HEK293T (cell line): ENCODE measurements at regions not wholly inside any gene's neighbourhood (a gene's known extent, or its start where the extent isn't known, plus 50 kb on each side); places are given as distances from the start of the nearest gene placed in this dataset.

Experiments used
- CTCF ChIA-PET: fragments of 350-600 bp; formaldehyde crosslinking; extraction: SDS; loops from one replicate; lab custom pipeline; 2021; ENCODE audit warnings: antibody characterized with exemption, inconsistent platforms; lab: Yijun Ruan, JAX
- POLR2A ChIA-PET: fragments of 350-600 bp; formaldehyde crosslinking; extraction: SDS; loops from one replicate; lab custom pipeline; 2020; ENCODE audit warnings: antibody characterized with exemption, inconsistent platforms; lab: Yijun Ruan, JAX
- DNase-seq: peaks from one replicate; pipeline ENCODE4 v3.0.0; 2012; ENCODE audit warnings: mixed read lengths; ENCODE audit errors: extremely low spot score
- ARNT ChIP-seq: fragments of 450-650 bp; IDR thresholded peaks from 2 replicates; pipeline ENCODE4 v1.6.1; 2017; ENCODE audit warnings: mild to moderate bottlenecking
- BHLHE40 ChIP-seq: fragments of 450-650 bp; IDR thresholded peaks from 2 replicates; pipeline ENCODE4 v1.6.1; 2016; ENCODE audit warnings: mild to moderate bottlenecking, moderate library complexity, borderline replicate concordance
- CTBP1 ChIP-seq: fragments of 450-650 bp; IDR thresholded peaks from 2 replicates; pipeline ENCODE4 v1.6.1; 2016; ENCODE audit warnings: borderline replicate concordance
- ELF4 ChIP-seq: fragments of 450-650 bp; IDR thresholded peaks from 2 replicates; pipeline ENCODE4 v1.6.1; 2017; ENCODE audit warnings: antibody characterized with exemption
- FOXA1 ChIP-seq: fragments of 450-650 bp; IDR thresholded peaks from 2 replicates; pipeline ENCODE4 v1.6.1; 2016; ENCODE audit warnings: mild to moderate bottlenecking
- FOXK2 ChIP-seq: fragments of 450-650 bp; IDR thresholded peaks from 2 replicates; pipeline ENCODE4 v1.6.1; 2016; ENCODE audit warnings: mild to moderate bottlenecking
- FOXM1 ChIP-seq: fragments of 450-650 bp; IDR thresholded peaks from 2 replicates; pipeline ENCODE4 v1.6.1; 2017; ENCODE audit warnings: mild to moderate bottlenecking, borderline replicate concordance
- HDGF ChIP-seq: fragments of 450-650 bp; IDR thresholded peaks from 2 replicates; pipeline ENCODE4 v1.6.1; 2017; ENCODE audit warnings: antibody characterized with exemption, borderline replicate concordance
- L3MBTL2 ChIP-seq: fragments of 450-650 bp; conservative IDR thresholded peaks from 2 replicates; pipeline ENCODE4 v1.6.1; 2016; ENCODE audit warnings: mild to moderate bottlenecking
- LEF1 ChIP-seq: fragments of 450-650 bp; IDR thresholded peaks from 2 replicates; pipeline ENCODE4 v1.6.1; 2017; ENCODE audit warnings: mild to moderate bottlenecking, borderline replicate concordance
- NFRKB ChIP-seq: fragments of 450-650 bp; IDR thresholded peaks from 2 replicates; pipeline ENCODE4 v1.6.1; 2016; ENCODE audit warnings: mild to moderate bottlenecking, moderate library complexity
- SP1 ChIP-seq: fragments of 450-650 bp; IDR thresholded peaks from 2 replicates; pipeline ENCODE4 v1.6.1; 2017
- SUZ12 ChIP-seq: fragments of 450-650 bp; IDR thresholded peaks from 2 replicates; pipeline ENCODE4 v1.6.1; 2016; ENCODE audit warnings: mild to moderate bottlenecking
- TARDBP ChIP-seq: fragments of 450-650 bp; IDR thresholded peaks from 2 replicates; pipeline ENCODE4 v1.6.1; 2016
- ZNF384 ChIP-seq: fragments of 450-650 bp; IDR thresholded peaks from 2 replicates; pipeline ENCODE4 v1.6.1; 2016
- TF ChIP-seq, protein P1 (sequence below): fragments of 450-650 bp; IDR thresholded peaks from 2 replicates; pipeline ENCODE4 v1.6.1; 2016

DNA sequence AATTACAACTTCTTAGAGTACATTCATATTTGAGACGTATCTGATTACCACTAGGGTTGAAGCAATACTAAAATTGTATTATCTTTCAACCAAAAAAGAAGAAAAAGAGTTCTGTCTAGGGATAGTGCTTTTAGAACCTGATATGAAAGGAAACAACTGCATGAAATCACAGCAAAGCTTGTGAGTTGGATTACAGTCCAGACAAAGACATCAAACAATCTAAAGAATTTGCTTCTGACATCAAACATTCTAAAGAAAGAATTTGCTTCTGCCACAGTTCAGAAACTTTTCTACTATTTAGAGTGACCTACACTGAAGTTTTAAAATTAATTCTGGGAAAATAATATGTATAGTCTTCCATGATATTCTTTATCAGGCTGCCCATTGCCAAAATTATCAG lies 1141.1 kb upstream of the ACO1 start:
- TF ChIP-seq, protein P1, sequence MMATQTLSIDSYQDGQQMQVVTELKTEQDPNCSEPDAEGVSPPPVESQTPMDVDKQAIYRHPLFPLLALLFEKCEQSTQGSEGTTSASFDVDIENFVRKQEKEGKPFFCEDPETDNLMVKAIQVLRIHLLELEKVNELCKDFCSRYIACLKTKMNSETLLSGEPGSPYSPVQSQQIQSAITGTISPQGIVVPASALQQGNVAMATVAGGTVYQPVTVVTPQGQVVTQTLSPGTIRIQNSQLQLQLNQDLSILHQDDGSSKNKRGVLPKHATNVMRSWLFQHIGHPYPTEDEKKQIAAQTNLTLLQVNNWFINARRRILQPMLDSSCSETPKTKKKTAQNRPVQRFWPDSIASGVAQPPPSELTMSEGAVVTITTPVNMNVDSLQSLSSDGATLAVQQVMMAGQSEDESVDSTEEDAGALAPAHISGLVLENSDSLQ = no peak
- TF ChIP-seq FOXK2 (no peak), CTBP1 (no peak), SP1 (no peak), TARDBP (no peak), ELF4 (no peak)
- DNase-seq = no peak
- POLR2A ChIA-PET = no interaction called here
- CTCF ChIA-PET = no interaction called here

DNA sequence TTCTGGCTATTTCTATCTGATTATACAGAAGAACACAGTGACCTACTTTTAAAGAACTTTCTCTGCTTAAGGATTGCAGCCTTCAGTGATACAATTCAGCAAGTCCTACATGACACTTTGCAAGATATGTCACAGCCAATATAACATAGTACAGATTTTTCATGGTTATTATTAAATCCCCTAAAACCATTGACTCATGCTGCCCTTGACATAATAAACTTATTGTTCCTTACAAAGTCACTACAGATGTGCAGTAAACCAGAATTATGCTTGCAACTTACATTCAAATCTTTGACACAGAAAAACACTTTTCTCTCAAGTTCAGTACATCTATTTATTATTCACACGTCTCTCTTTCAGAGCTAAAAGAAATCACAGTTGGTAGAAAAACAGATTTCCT lies 1136.3 kb upstream of the ACO1 start:
- TF ChIP-seq ARNT (no peak), SUZ12 (no peak), SP1 (no peak), TARDBP (no peak), LEF1 (no peak), FOXM1 (no peak), NFRKB (no peak), BHLHE40 (no peak), CTBP1 (no peak), L3MBTL2 (no peak), FOXK2 (no peak), FOXA1 (no peak)
- TF ChIP-seq, protein P1 = no peak
- ChIA-PET CTCF (no interaction called here), POLR2A (no interaction called here)
- DNase-seq = no peak

DNA sequence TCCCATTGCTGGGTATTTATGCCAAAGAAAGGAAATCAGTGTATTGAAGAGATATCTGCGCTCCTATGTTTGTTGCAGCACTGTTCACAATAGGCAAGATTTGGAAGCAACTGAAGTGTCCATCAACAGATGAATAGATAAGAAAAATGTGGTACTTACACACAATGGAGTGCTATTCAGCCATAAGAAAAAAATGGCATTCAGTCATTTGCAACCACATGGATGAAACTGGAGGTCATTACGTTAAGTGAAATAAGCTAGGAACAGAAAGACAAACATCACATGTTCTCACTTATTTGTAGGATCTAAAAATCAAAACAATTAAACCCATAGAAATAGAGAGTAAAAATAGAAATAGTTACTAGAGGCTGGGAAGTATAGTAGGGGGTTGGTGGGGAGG lies 1133.1 kb upstream of the ACO1 start:
- TF ChIP-seq FOXA1 = no peak
- TF ChIP-seq, protein P1 = no peak
- TF ChIP-seq FOXM1 = no peak
- TF ChIP-seq LEF1 = no peak
- TF ChIP-seq SP1 = no peak
- TF ChIP-seq L3MBTL2 = no peak
- TF ChIP-seq HDGF = no peak
- no peak for TF ChIP-seq BHLHE40
- TF ChIP-seq TARDBP = no peak
- TF ChIP-seq FOXK2 = no peak
- CTCF ChIA-PET = no interaction called here
- no peak for DNase-seq
- POLR2A ChIA-PET = no interaction called here

DNA sequence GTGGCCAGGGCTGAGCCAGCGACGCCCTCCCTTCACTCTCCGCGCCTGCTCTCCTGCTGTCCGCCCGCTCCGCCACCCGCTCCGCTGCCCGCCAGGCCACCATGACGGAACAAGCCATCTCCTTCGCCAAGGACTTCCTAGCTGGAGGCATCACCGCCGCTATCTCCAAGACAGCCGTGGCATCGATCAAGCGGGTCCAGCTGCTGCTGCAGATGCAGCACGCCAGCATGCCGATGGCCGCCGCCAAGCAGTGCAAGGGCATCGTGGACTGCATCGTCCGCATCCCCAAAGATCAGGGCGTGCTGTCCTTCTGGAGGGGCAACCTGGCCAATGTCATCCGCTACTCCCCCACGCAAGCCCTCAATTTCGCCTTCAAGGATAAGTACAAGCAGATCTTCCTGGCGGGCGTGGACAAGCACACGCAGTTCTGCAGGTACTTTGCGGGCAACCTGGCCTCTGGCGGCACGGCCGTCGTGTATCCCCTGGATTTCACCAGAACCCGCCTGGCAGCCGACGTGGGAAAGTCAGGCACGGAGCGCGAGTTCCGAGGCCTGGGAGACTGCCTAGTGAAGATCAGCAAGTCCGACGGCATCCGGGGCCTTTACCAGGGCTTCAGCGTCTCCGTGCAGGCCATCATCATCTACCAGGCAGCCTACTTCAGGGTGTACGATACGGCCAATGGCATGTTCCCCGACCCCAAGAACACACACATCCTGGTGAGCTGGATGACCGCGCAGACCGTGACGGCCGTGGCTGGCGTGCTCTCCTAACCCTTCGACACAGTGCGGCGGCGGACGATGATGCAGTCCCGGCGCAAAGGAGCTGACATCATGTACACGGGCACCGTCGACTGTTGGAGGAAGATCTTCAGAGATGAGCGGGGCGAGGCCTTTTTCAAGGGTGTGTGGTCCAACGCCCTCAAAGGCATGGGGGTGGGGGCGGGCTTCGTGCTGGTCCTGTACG lies 1130.4 kb upstream of the ACO1 start:
- POLR2A ChIA-PET = no interaction called here
- TF ChIP-seq LEF1 (no peak), CTBP1 (no peak), ZNF384 (no peak), FOXM1 (no peak), L3MBTL2 (no peak), NFRKB (no peak), SUZ12 (no peak), BHLHE40 (no peak), ARNT (no peak), ELF4 (no peak)

DNA sequence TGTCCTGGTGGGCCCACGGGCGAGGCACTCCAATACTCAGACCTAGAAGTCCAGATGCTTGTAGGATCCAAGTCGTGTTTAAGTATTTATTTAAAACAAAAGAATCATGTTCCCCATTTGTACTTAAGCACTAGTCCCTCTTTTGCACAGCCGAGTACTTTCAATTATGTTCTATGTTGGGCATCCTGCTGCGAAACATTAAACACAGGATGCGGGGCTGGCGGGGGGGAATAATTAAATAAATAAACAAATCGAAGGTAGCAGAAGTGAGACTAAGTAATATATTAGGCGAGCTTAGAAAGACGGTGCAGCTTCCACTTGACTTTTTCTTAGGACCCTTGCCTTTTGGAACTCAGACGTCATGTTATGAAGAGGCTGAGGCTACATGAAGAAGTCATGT lies 1129.2 kb upstream of the ACO1 start:
- DNase-seq = no peak
- ChIA-PET CTCF (no interaction called here), POLR2A (no interaction called here)
- no peak for TF ChIP-seq FOXK2
- TF ChIP-seq L3MBTL2 = no peak
- TF ChIP-seq CTBP1 = no peak
- TF ChIP-seq LEF1 = no peak
- no peak for TF ChIP-seq TARDBP
- TF ChIP-seq SP1 = no peak
- TF ChIP-seq ZNF384 = no peak
- no peak for TF ChIP-seq SUZ12
- no peak for TF ChIP-seq ELF4

More for the DNA sequence above, 1130.4 kb upstream of the ACO1 start:
- DNase-seq = no peak
- CTCF ChIA-PET = no interaction called here

DNA sequence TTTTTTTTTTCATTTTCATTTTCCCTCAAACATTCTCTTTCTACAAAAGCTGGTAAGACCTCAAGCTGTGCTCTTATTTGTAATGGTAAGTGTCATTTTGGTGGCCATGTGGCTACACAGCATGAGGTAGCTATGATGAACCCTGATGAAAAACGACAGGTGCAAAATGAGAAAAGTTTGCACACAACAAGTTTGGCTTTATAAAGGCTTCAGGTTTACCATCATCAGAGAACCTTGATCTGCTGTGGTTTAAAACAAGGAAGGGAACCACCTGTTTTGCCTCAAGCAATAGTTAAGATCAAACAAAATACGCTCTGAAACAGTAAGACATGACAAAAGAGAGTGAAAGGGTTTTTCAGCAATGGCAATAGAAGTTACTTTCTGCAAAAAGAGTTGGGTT lies 1124.6 kb upstream of the ACO1 start:
- TF ChIP-seq NFRKB = no peak
- no peak for TF ChIP-seq SP1
- TF ChIP-seq ZNF384 = no peak
- no peak for TF ChIP-seq BHLHE40
- TF ChIP-seq, protein P1 = no peak
- TF ChIP-seq ARNT = no peak
- no peak for TF ChIP-seq L3MBTL2

More for the DNA sequence above, 1124.6 kb upstream of the ACO1 start:
- POLR2A ChIA-PET = no interaction called here
- no peak for DNase-seq
- CTCF ChIA-PET = no interaction called here
